Transverse colon (tissue), 4 donors: ENCODE measurements at regions not wholly inside any gene's neighbourhood (a gene's known extent, or its start where the extent isn't known, plus 50 kb on each side); places are given as distances from the start of the nearest gene placed in this dataset.

Source experiments
- DNase-seq: peaks from one replicate; pipeline ENCODE4 v3.0.0-alpha.2; 2019
- H3K27ac ChIP-seq, 4 donors: fragments of 200-600 bp; sonication (generic); 2 replicates each; pipeline ENCODE4 v1.5.1; 2016 to 2018; ENCODE audit warnings: inconsistent platforms in 4 of 4
- H3K27me3 ChIP-seq: fragments of 200-600 bp; sonication (generic); 2 replicates; pipeline ENCODE4 v1.5.1; 2017; ENCODE audit warnings: inconsistent platforms
- H3K36me3 ChIP-seq, 4 donors: fragments of 200-600 bp; sonication (generic); 2 replicates each; pipeline ENCODE4 v1.5.1; 2017 to 2019; ENCODE audit warnings: inconsistent platforms in 4 of 4
- H3K4me1 ChIP-seq, 4 donors: fragments of 200-600 bp; sonication (generic); 2 replicates each; pipeline ENCODE4 v1.5.1; 2017 to 2020; ENCODE audit warnings: inconsistent platforms in 4 of 4
- H3K4me3 ChIP-seq, 4 donors: fragments of 200-600 bp; sonication (generic); 1 replicate in 1 of 4; 2 replicates in 3 of 4; pipeline versions ENCODE4 v1.5.1 to v1.6.1; 2017 to 2019; ENCODE audit warnings: inconsistent platforms in 4 of 4
- H3K9me3 ChIP-seq, 2 donors: fragments of 200-600 bp; sonication (generic); 2 replicates each; pipeline ENCODE4 v1.5.1; 2017 to 2019; ENCODE audit warnings: inconsistent platforms in 2 of 2
- CTCF ChIP-seq, 5 experiments: fragments of 200-600 bp in 3 of 5; fragments of 450-650 bp in 2 of 5; sonication (generic) in 3 of 5; IDR thresholded peaks; 1 replicate in 2 of 5; 2 replicates in 3 of 5; pipeline ENCODE4 v1.5.1; 2016 to 2017; ENCODE audit warnings: antibody characterized with exemption in 5 of 5, inconsistent platforms in 3 of 5, mild to moderate bottlenecking in 2 of 5, moderate library complexity in 1 of 5
- EP300 ChIP-seq: sonication (generic); formaldehyde crosslinking; IDR thresholded peaks from one replicate; pipeline ENCODE4 v1.6.1; 2017; ENCODE audit warnings: antibody characterized with exemption, low read depth
- POLR2A ChIP-seq: fragments of 450-650 bp; IDR thresholded peaks from one replicate; pipeline ENCODE4 v1.6.1; 2016; ENCODE audit warnings: antibody characterized with exemption, mild to moderate bottlenecking, moderate library complexity
- POLR2AphosphoS5 ChIP-seq, 3 donors: sonication (generic); formaldehyde crosslinking; IDR thresholded peaks; one replicate each; pipeline ENCODE4 v1.6.1; 2016; ENCODE audit warnings: antibody characterized with exemption in 3 of 3
- WGBS, 2 donors: methylation state at CpG; one replicate each; pipeline ENCODE4 v1.1.5; 2018; ENCODE audit warnings: low coverage in 1 of 2; 5-methylcytosine and 5-hydroxymethylcytosine counted together
- in situ Hi-C, 4 donors: fragments of 200-750 bp; cut with MboI; loops; one replicate each; pipeline versions ENCODE4 v1.15.0 to v1.15.1; 2017; ENCODE audit warnings: low sequenced_read_pairs in 3 of 4, low pct_ligation_motif_present in 1 of 4, low pct_unique_long_range_greater_than_20kb in 1 of 4
- intact Hi-C: fragments of 100-400 bp; cut with DNase I; formaldehyde crosslinking; loops from one replicate; pipeline ENCODE4 v1.15.1; 2023; ENCODE audit warnings: low total_unique reads

- H3K27ac ChIP-seq, result no peak overlapping the region
- no peaks in the 10 kb centered on the region for H3K9me3 ChIP-seq
- no peaks in the 10 kb centered on the region for H3K27me3 ChIP-seq
- in situ Hi-C loops (no loop called here), intact Hi-C loops (no loop called here)
- no peak overlapping the region for H3K4me3 ChIP-seq
- no peaks in the 10 kb centered on the region for H3K4me1 ChIP-seq
- TF ChIP-seq POLR2AphosphoS5 (IDR thresholded peaks at IDR 0.05) (no peak), POLR2A (no peak), CTCF (IDR thresholded peaks at IDR 0.05) (no peak), EP300 (no peak)
- no peak for DNase-seq
- WGBS, 2 donors, result 43 to 60% methylated on average over 5 of the region's 5 CpGs
- no peaks in the 10 kb centered on the region for H3K36me3 ChIP-seq
Measured at GRCh38 chr5:143649937-143650621, 161.9 kb upstream of the HMHB1 start.

GRCh38 chr5:143648696-143649095 is 163.3 kb upstream of the HMHB1 start:
- Histone ChIP-seq H3K36me3 (no peaks in the 10 kb centered on the region), H3K27ac (no peak overlapping the region), H3K27me3 (no peaks in the 10 kb centered on the region), H3K9me3 (no peaks in the 10 kb centered on the region), H3K4me3 (no peak overlapping the region), H3K4me1 (no peaks in the 10 kb centered on the region)
- intact Hi-C loops (no loop called here), in situ Hi-C loops (no loop called here)
- TF ChIP-seq POLR2A, result no peak
- peak in 3 of 5 experiments; percentile 5 to 18 (median 13) for TF ChIP-seq CTCF (IDR thresholded peaks at IDR 0.05)
- DNase-seq, result no peak
- WGBS, 2 donors, result 90 to 100% methylated on average over 2 of the region's 2 CpGs

- TF ChIP-seq CTCF (IDR thresholded peaks at IDR 0.05) (no peak), POLR2AphosphoS5 (IDR thresholded peaks at IDR 0.05) (no peak), EP300 (no peak), POLR2A (no peak)
- Histone ChIP-seq H3K9me3 (no peaks in the 10 kb centered on the region), H3K4me3 (no peak overlapping the region), H3K27ac (no peak overlapping the region), H3K36me3 (no peaks in the 10 kb centered on the region), H3K27me3 (no peaks in the 10 kb centered on the region), H3K4me1 (no peaks in the 10 kb centered on the region)
- intact Hi-C loops (no loop called here), in situ Hi-C loops (no loop called here)
- no peak for DNase-seq
- WGBS, 2 donors, result 65 to 78% methylated on average over 10 to 14 of the region's 14 CpGs
Measured at GRCh38 chr5:143646961-143647360, 165.0 kb upstream of the HMHB1 start.

- H3K36me3 ChIP-seq, result no peaks in the 10 kb centered on the region
- intact Hi-C loops, result no loop called here
- DNase-seq, result no peak
- in situ Hi-C loops, result no loop called here
- H3K4me3 ChIP-seq, result no peak overlapping the region
- 88 to 93% methylated on average over 6 of the region's 6 CpGs for WGBS, 2 donors
- H3K9me3 ChIP-seq, result no peaks in the 10 kb centered on the region
- TF ChIP-seq CTCF (IDR thresholded peaks at IDR 0.05) (no peak), EP300 (no peak), POLR2AphosphoS5 (IDR thresholded peaks at IDR 0.05) (no peak), POLR2A (no peak)
- H3K4me1 ChIP-seq, result no peaks in the 10 kb centered on the region
- no peak overlapping the region for H3K27ac ChIP-seq
- H3K27me3 ChIP-seq, result no peaks in the 10 kb centered on the region
Measured at GRCh38 chr5:143645356-143645755, 166.6 kb upstream of the HMHB1 start.
